Fibroblast of villous mesenchyme (primary cell): ENCODE measurements at regions not wholly inside any gene's neighbourhood (a gene's known extent, or its start where the extent isn't known, plus 50 kb on each side); places are given as distances from the start of the nearest gene placed in this dataset.

Source experiments
- DNase-seq: peaks from one replicate; pipeline ENCODE4 v3.0.0-alpha.2; 2010; ENCODE audit warnings: low read depth
- H3K4me3 ChIP-seq: 2 replicates; pipeline ENCODE4 v1.5.1; 2011; ENCODE audit warnings: low read depth, mild to moderate bottlenecking, low read length
- TF ChIP-seq, protein P1 (sequence below): IDR thresholded peaks from 2 replicates; pipeline ENCODE4 v1.5.1; 2012; ENCODE audit warnings: low read depth, mild to moderate bottlenecking, low read length; ENCODE audit not compliant: insufficient read depth

DNA sequence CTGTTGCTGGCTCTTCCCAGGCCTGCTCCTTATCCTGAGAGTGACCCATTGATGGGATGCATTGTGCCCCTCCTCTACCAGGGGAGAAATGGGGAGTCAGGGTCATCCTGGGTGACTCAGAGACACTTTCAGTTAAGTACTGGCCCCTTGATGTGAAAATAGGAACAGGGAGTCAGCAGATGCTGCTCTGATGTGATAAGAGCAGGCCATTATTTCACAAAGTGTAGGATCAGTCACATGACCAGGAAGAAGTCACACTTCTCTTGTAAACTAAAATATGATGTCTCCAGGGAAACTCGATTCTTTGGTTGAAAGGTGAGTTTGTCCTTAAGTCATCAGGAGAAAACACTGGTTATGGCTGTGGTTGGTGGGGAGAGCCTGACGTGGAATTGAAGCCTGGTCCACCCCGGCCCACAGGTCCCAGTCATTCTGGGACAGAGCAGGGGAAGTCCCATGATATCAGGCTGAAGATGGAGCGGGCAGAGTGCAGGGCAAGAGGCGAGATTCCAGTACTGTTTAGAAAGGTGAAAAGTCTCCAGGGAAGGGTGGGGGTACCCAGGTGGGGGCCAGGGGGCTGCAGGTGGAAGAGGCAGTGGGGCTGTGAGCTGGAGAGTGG, 88.6 kb upstream of the NLRP1 start:
- DNase-seq = no peak
- TF ChIP-seq, protein P1, sequence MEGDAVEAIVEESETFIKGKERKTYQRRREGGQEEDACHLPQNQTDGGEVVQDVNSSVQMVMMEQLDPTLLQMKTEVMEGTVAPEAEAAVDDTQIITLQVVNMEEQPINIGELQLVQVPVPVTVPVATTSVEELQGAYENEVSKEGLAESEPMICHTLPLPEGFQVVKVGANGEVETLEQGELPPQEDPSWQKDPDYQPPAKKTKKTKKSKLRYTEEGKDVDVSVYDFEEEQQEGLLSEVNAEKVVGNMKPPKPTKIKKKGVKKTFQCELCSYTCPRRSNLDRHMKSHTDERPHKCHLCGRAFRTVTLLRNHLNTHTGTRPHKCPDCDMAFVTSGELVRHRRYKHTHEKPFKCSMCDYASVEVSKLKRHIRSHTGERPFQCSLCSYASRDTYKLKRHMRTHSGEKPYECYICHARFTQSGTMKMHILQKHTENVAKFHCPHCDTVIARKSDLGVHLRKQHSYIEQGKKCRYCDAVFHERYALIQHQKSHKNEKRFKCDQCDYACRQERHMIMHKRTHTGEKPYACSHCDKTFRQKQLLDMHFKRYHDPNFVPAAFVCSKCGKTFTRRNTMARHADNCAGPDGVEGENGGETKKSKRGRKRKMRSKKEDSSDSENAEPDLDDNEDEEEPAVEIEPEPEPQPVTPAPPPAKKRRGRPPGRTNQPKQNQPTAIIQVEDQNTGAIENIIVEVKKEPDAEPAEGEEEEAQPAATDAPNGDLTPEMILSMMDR = no peak
- H3K4me3 ChIP-seq = no peak overlapping the region

DNA sequence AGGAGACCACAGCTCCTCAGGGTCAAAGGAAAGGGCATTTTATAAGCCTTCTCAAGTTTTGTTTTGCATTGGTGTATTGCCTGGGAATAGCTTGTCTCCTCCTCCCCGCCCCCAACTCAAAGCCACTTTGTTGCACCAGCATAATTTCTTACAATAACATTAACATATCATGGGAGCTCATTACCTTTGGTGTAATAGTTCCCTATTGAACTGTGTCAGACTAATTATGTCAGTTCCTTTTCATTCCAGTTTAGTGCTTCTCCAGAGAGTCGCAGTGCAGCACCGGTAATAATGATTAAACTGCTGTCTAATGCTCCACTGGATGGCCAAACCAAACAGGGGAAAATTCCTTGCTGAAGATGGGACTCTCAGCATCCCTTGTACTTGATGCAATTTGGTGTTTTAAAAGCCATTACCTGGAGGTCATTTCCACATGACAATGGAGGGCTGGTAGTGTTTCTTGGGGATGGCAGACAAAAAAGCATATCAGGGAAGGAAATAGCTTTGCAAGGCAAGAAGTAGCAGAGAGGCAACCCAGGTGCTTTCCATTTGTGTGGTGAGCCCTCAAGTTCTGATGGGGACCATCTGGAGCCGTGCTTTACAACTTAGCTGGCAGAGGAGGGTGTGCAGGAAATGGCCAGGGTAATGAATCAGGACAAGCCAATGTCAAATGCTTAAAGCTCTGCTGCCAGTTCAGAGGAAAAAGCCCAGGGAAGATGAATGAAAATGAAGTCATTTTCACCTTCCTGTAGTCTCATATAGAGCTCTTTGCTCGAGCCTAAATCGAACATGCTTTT, 91.5 kb upstream of the NLRP1 start:
- no peak for DNase-seq
- H3K4me3 ChIP-seq = no peak overlapping the region
- TF ChIP-seq, protein P1 = no peak

DNA sequence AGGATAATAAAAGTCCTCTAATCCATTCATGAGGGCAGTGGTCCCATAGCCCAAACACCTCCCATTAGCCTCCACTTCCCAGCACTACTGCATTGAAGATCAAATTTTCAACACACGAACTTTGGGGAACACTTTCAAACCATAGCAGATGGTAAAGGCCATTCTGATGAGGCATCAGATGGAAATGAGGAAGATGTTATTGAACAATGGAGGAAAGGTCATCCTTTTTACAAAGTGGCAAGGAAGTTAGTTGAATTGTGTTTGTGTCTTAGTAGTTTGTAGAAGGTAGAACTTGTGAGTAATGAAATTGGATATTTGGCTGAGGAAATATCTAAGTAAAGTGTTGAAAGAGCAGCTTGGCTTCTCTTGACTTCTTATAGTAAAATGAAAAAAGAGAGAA, 93.3 kb upstream of the NLRP1 start:
- H3K4me3 ChIP-seq = no peak overlapping the region
- TF ChIP-seq, protein P1 = no peak
- no peak for DNase-seq

DNA sequence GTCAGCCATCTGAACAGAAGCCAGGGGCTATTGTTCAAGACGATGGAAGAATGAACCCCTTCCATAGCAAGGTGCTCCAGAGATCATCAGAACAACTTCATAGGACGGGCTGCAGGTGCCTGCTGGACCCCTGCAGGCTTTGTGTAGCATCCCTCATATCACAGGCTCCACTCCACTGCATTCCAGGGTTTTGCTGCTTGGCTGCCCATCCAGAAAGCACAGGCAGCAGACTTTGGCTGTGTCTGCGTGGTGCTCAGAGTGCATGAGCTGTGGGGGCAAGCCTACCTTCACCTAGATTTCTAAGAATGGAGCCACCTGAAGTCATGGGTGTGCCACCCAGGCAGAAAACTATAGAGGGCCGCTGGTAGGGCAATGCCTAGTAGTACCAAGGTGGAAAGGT, 93.9 kb upstream of the NLRP1 start:
- DNase-seq = no peak
- TF ChIP-seq, protein P1 = no peak
- H3K4me3 ChIP-seq = no peak overlapping the region

DNA sequence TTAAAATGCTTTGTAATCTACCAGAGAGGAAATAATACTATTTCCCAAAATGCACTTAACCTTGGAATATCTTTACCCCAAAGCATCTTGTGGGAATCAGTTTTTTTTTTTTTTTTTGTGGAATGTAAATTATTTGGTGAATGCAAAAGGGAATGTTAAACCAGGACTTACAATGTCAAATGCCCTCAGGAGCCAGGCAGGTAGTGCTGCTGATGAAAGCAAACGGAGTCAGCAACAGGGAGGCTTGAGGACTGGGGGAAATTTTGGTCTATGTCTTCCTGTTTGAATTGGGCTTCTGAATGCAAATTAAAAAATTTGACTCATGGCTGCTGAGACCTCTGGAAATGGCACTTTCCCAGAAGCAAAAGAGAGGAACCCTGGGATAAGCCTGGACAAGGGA, 96.5 kb upstream of the NLRP1 start:
- no peak for DNase-seq
- TF ChIP-seq, protein P1 = no peak
- H3K4me3 ChIP-seq = no peak overlapping the region

DNA sequence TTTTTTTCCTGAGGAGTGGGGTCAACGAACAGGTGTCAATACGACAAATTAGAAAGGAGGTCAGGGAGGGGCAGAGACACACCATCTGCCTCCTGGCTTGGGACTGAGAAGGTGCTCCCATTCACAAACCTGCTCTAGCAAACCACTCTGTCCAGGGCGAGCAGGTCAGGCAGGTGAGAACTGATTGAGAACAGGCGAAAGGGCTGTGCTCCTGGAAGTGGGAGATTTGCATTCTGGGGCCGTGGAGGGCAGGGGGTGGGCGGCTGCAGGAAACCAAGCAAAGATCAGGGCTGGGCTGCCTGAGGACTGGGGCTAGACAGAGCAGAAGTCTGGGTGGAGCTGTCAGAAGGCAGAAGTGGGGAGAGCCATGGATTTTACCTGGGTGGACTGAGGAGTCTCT, 98.9 kb upstream of the NLRP1 start:
- no peak overlapping the region for H3K4me3 ChIP-seq
- no peak for DNase-seq
- TF ChIP-seq, protein P1 = no peak
